ENCODE measurements at regions not wholly inside any gene's neighbourhood (a gene's known extent, or its start where the extent isn't known, plus 50 kb on each side); places are given as distances from the start of the nearest gene placed in this dataset.

GRCh38 chr7:24356718-24357386, 72.9 kb downstream of the NPY start:
- Mint-ChIP-seq H3K9me3 (peaks cover 0 to 5% (median 5%) of the 10 kb centered on the region in 3 donors), H3K27me3 (peaks cover 6 to 13% of the 10 kb centered on the region in 2 donors), H3K4me1 (no peaks in the 10 kb centered on the region), H3K4me3 (no peak overlapping the region), H3K36me3 (no peaks in the 10 kb centered on the region), H3K27ac (no peak overlapping the region)
- no peak for ATAC-seq (replicated peaks in 1 of 4)
- Histone ChIP-seq H3K27me3 (replicated peaks in 1 of 2; ENCODE audit: control insufficient read depth in 2 of 2, extremely low read depth in 1 of 2, insufficient read depth in 2 of 2, low read length in 1 of 2) (peaks cover 0 to 5% of the 10 kb centered on the region in 2 experiments), H3K4me3 (ENCODE audit: control insufficient read depth in 1 of 2, extremely low read depth in 1 of 2, low read length in 1 of 2) (no peak overlapping the region), H3K36me3 (ENCODE audit: control insufficient read depth in 2 of 2, extremely low read depth in 1 of 2, insufficient read depth in 1 of 2, low read length in 1 of 2) (no peaks in the 10 kb centered on the region), H3K27ac (ENCODE audit: low read length) (no peak overlapping the region), H3K9me3 (no peaks in the 10 kb centered on the region), H3K4me1 (ENCODE audit: control insufficient read depth in 1 of 2, extremely low read depth in 1 of 2, insufficient read depth in 2 of 2, low read length in 2 of 2) (no peaks in the 10 kb centered on the region)
- ChIA-PET POLR2A (no interaction called here), CTCF (no interaction called here)
- no peak for DNase-seq
- WGBS (ENCODE audit: insufficient coverage) = 67% methylated on average over 3 of the region's 6 CpGs

- no CpG with 5 or more reads among the region's 3 CpGs for WGBS (ENCODE audit: insufficient coverage)
- H3K36me3 ChIP-seq (ENCODE audit: control insufficient read depth in 2 of 2, extremely low read depth in 1 of 2, insufficient read depth in 1 of 2, low read length in 1 of 2) = no peaks in the 10 kb centered on the region
- DNase-seq = no peak
- Mint-ChIP-seq H3K27ac (no peak overlapping the region), H3K27me3 (peaks cover 0 to 12% of the 10 kb centered on the region in 2 donors), H3K4me1 (no peaks in the 10 kb centered on the region), H3K36me3 (no peaks in the 10 kb centered on the region), H3K9me3 (peaks cover 0 to 6% (median 0%) of the 10 kb centered on the region in 3 donors), H3K4me3 (no peak overlapping the region)
- H3K9me3 ChIP-seq = no peaks in the 10 kb centered on the region
- no peak overlapping the region for H3K4me3 ChIP-seq (ENCODE audit: control insufficient read depth in 1 of 2, extremely low read depth in 1 of 2, low read length in 1 of 2)
- no peak for ATAC-seq (replicated peaks in 1 of 4)
- ChIA-PET POLR2A (interaction anchor here in 1 of 2 donors (0.6 kb wide), 1 partner anchor 490 kb away, joined by 3 read pairs; no protein-coding TSS in a partner anchor), CTCF (no interaction called here)
- H3K27me3 ChIP-seq (replicated peaks in 1 of 2; ENCODE audit: control insufficient read depth in 2 of 2, extremely low read depth in 1 of 2, insufficient read depth in 2 of 2, low read length in 1 of 2) = peaks cover 0 to 2% of the 10 kb centered on the region in 2 experiments
- H3K4me1 ChIP-seq (ENCODE audit: control insufficient read depth in 1 of 2, extremely low read depth in 1 of 2, insufficient read depth in 2 of 2, low read length in 2 of 2) = no peaks in the 10 kb centered on the region
- H3K27ac ChIP-seq (ENCODE audit: low read length) = no peak overlapping the region
These were observed 77.0 kb downstream of the NPY start for GRCh38 chr7:24361001-24361400.

- DNase-seq (no peak), ATAC-seq (replicated peaks in 1 of 4) (no peak)
- peaks cover 0 to 3% of the 10 kb centered on the region in 2 experiments for H3K27me3 ChIP-seq (replicated peaks in 1 of 2; ENCODE audit: control insufficient read depth in 2 of 2, extremely low read depth in 1 of 2, insufficient read depth in 2 of 2, low read length in 1 of 2)
- no peak overlapping the region for H3K27ac ChIP-seq (ENCODE audit: low read length)
- no CpG with 5 or more reads among the region's 1 CpG for WGBS (ENCODE audit: insufficient coverage)
- H3K9me3 ChIP-seq = no peaks in the 10 kb centered on the region
- no peaks in the 10 kb centered on the region for H3K4me1 ChIP-seq (ENCODE audit: control insufficient read depth in 1 of 2, extremely low read depth in 1 of 2, insufficient read depth in 2 of 2, low read length in 2 of 2)
- peaks cover 6 to 20% of the 10 kb centered on the region in 2 donors for H3K27me3 Mint-ChIP-seq
- no peaks in the 10 kb centered on the region for H3K36me3 ChIP-seq (ENCODE audit: control insufficient read depth in 2 of 2, extremely low read depth in 1 of 2, insufficient read depth in 1 of 2, low read length in 1 of 2)
- H3K4me3 Mint-ChIP-seq = no peak overlapping the region
- H3K9me3 Mint-ChIP-seq = peaks cover 0 to 6% (median 0%) of the 10 kb centered on the region in 3 donors
- no peak overlapping the region for H3K4me3 ChIP-seq (ENCODE audit: control insufficient read depth in 1 of 2, extremely low read depth in 1 of 2, low read length in 1 of 2)
- no peaks in the 10 kb centered on the region for H3K36me3 Mint-ChIP-seq
- POLR2A ChIA-PET = no interaction called here
- H3K27ac Mint-ChIP-seq = no peak overlapping the region
- CTCF ChIA-PET = no interaction called here
- H3K4me1 Mint-ChIP-seq = no peaks in the 10 kb centered on the region
These were observed 81.6 kb downstream of the NPY start for GRCh38 chr7:24365606-24366005.

GRCh38 chr7:24366876-24367275, 82.9 kb downstream of the NPY start:
- POLR2A ChIA-PET = no interaction called here
- H3K4me1 ChIP-seq (ENCODE audit: control insufficient read depth in 1 of 2, extremely low read depth in 1 of 2, insufficient read depth in 2 of 2, low read length in 2 of 2) = no peaks in the 10 kb centered on the region
- Mint-ChIP-seq H3K27me3 (peaks cover 6 to 20% of the 10 kb centered on the region in 2 donors), H3K4me1 (no peaks in the 10 kb centered on the region), H3K9me3 (peaks cover 0 to 6% (median 0%) of the 10 kb centered on the region in 3 donors), H3K27ac (no peak overlapping the region), H3K36me3 (no peaks in the 10 kb centered on the region), H3K4me3 (no peak overlapping the region)
- no peak for ATAC-seq (replicated peaks in 1 of 4)
- WGBS (ENCODE audit: insufficient coverage) = 83% methylated on average over 1 of the region's 4 CpGs
- DNase-seq = no peak
- peaks cover 0 to 3% of the 10 kb centered on the region in 2 experiments for H3K27me3 ChIP-seq (replicated peaks in 1 of 2; ENCODE audit: control insufficient read depth in 2 of 2, extremely low read depth in 1 of 2, insufficient read depth in 2 of 2, low read length in 1 of 2)
- no peak overlapping the region for H3K4me3 ChIP-seq (ENCODE audit: control insufficient read depth in 1 of 2, extremely low read depth in 1 of 2, low read length in 1 of 2)
- no peaks in the 10 kb centered on the region for H3K9me3 ChIP-seq
- H3K27ac ChIP-seq (ENCODE audit: low read length) = no peak overlapping the region
- H3K36me3 ChIP-seq (ENCODE audit: control insufficient read depth in 2 of 2, extremely low read depth in 1 of 2, insufficient read depth in 1 of 2, low read length in 1 of 2) = no peaks in the 10 kb centered on the region
- CTCF ChIA-PET = no interaction called here

- Histone ChIP-seq H3K27ac (ENCODE audit: low read length) (no peak overlapping the region), H3K9me3 (no peaks in the 10 kb centered on the region), H3K36me3 (ENCODE audit: control insufficient read depth in 2 of 2, extremely low read depth in 1 of 2, insufficient read depth in 1 of 2, low read length in 1 of 2) (no peaks in the 10 kb centered on the region), H3K27me3 (replicated peaks in 1 of 2; ENCODE audit: control insufficient read depth in 2 of 2, extremely low read depth in 1 of 2, insufficient read depth in 2 of 2, low read length in 1 of 2) (peaks cover 0 to 4% of the 10 kb centered on the region in 2 experiments), H3K4me3 (ENCODE audit: control insufficient read depth in 1 of 2, extremely low read depth in 1 of 2, low read length in 1 of 2) (no peak overlapping the region), H3K4me1 (ENCODE audit: control insufficient read depth in 1 of 2, extremely low read depth in 1 of 2, insufficient read depth in 2 of 2, low read length in 2 of 2) (no peaks in the 10 kb centered on the region)
- Mint-ChIP-seq H3K27ac (no peak overlapping the region), H3K36me3 (no peaks in the 10 kb centered on the region), H3K4me3 (no peak overlapping the region), H3K27me3 (peaks cover 6 to 20% of the 10 kb centered on the region in 2 donors), H3K4me1 (no peaks in the 10 kb centered on the region), H3K9me3 (peaks cover 0 to 2% (median 0%) of the 10 kb centered on the region in 3 donors)
- ChIA-PET POLR2A (no interaction called here), CTCF (no interaction called here)
- WGBS (ENCODE audit: insufficient coverage) = no CpG with 5 or more reads among the region's 2 CpGs
- DNase-seq (no peak), ATAC-seq (replicated peaks in 1 of 4) (no peak)
These were observed 84.2 kb downstream of the NPY start for GRCh38 chr7:24368161-24368560.

GRCh38 chr7:24370541-24370940, 86.6 kb downstream of the NPY start:
- ChIA-PET POLR2A (no interaction called here), CTCF (no interaction called here)
- Mint-ChIP-seq H3K27me3 (peaks cover 6 to 21% of the 10 kb centered on the region in 2 donors), H3K36me3 (no peaks in the 10 kb centered on the region), H3K4me1 (no peaks in the 10 kb centered on the region), H3K9me3 (no peaks in the 10 kb centered on the region), H3K27ac (no peak overlapping the region), H3K4me3 (no peak overlapping the region)
- Histone ChIP-seq H3K36me3 (ENCODE audit: control insufficient read depth in 2 of 2, extremely low read depth in 1 of 2, insufficient read depth in 1 of 2, low read length in 1 of 2) (no peaks in the 10 kb centered on the region), H3K4me1 (ENCODE audit: control insufficient read depth in 1 of 2, extremely low read depth in 1 of 2, insufficient read depth in 2 of 2, low read length in 2 of 2) (no peaks in the 10 kb centered on the region), H3K4me3 (ENCODE audit: control insufficient read depth in 1 of 2, extremely low read depth in 1 of 2, low read length in 1 of 2) (no peak overlapping the region), H3K27me3 (replicated peaks in 1 of 2; ENCODE audit: control insufficient read depth in 2 of 2, extremely low read depth in 1 of 2, insufficient read depth in 2 of 2, low read length in 1 of 2) (peaks cover 0 to 7% of the 10 kb centered on the region in 2 experiments), H3K27ac (ENCODE audit: low read length) (no peak overlapping the region), H3K9me3 (no peaks in the 10 kb centered on the region)
- ATAC-seq (replicated peaks in 1 of 4) = no peak
- no CpG with 5 or more reads among the region's 5 CpGs for WGBS (ENCODE audit: insufficient coverage)
- DNase-seq = no peak

Measured in T-cell (primary cell).